Esophagus muscularis mucosa (tissue), 4 donors: ENCODE measurements at regions not wholly inside any gene's neighbourhood (a gene's known extent, or its start where the extent isn't known, plus 50 kb on each side); places are given as distances from the start of the nearest gene placed in this dataset.

ENCODE experiments used
- DNase-seq: peaks from one replicate; pipeline ENCODE4 v3.0.0-alpha.2; 2017; ENCODE audit errors: extremely low spot score
- H3K27ac ChIP-seq, 4 donors: fragments of 200-600 bp; sonication (generic); replicated peaks in 1 of 4; 1 replicate in 3 of 4; 2 replicates in 1 of 4; pipeline ENCODE4 v1.5.1; 2016 to 2019; ENCODE audit warnings: mild to moderate bottlenecking in 1 of 4
- H3K27me3 ChIP-seq, 4 donors: fragments of 200-600 bp; sonication (generic); one replicate each; pipeline versions ENCODE4 v1.5.1 to v1.6.0; 2016 to 2019
- H3K36me3 ChIP-seq, 4 donors: fragments of 200-600 bp; sonication (generic); one replicate each; pipeline ENCODE4 v1.5.1; 2016 to 2019
- H3K4me1 ChIP-seq, 4 donors: fragments of 200-600 bp; sonication (generic); one replicate each; pipeline ENCODE4 v1.5.1; 2016 to 2019
- H3K4me3 ChIP-seq, 4 donors: fragments of 200-600 bp; sonication (generic); 1 replicate in 2 of 4; 2 replicates in 2 of 4; pipeline ENCODE4 v1.5.1; 2016 to 2019; ENCODE audit warnings: mild to moderate bottlenecking in 4 of 4, moderate library complexity in 1 of 4
- H3K9me3 ChIP-seq, 4 donors: fragments of 200-600 bp; sonication (generic); 1 replicate in 3 of 4; 2 replicates in 1 of 4; pipeline ENCODE4 v1.5.1; 2016 to 2019
- CTCF ChIP-seq, 3 experiments: fragments of 200-600 bp in 2 of 3; fragments of 450-650 bp in 1 of 3; sonication (generic) in 2 of 3; IDR thresholded peaks; one replicate each; pipeline ENCODE4 v1.5.1; 2017 to 2019; ENCODE audit warnings: antibody characterized with exemption in 3 of 3, mild to moderate bottlenecking in 2 of 3, moderate library complexity in 1 of 3
- EP300 ChIP-seq: sonication (generic); formaldehyde crosslinking; IDR thresholded peaks from one replicate; pipeline ENCODE4 v1.6.1; 2017; ENCODE audit warnings: antibody characterized with exemption
- POLR2A ChIP-seq: fragments of 450-650 bp; IDR thresholded peaks from one replicate; pipeline ENCODE4 v1.6.1; 2017; ENCODE audit warnings: antibody characterized with exemption, moderate library complexity, mild to moderate bottlenecking, low read depth
- POLR2AphosphoS5 ChIP-seq, 2 donors: sonication (generic); formaldehyde crosslinking; IDR thresholded peaks; one replicate each; pipeline ENCODE4 v1.6.1; 2017; ENCODE audit warnings: antibody characterized with exemption in 2 of 2
- WGBS: methylation state at CpG from one replicate; pipeline ENCODE4 v1.1.5; 2018; 5-methylcytosine and 5-hydroxymethylcytosine counted together
- intact Hi-C: fragments of 100-400 bp; cut with DNase I; formaldehyde crosslinking; loops from one replicate; pipeline ENCODE4 v1.15.1; 2023

GRCh38 chr3:145620002-145620401 is 541.0 kb downstream of the PLOD2 start:
- intact Hi-C loops = no loop called here
- no peak overlapping the region for H3K4me3 ChIP-seq

GRCh38 chr3:145620486-145620885 is 540.5 kb downstream of the PLOD2 start:
- DNase-seq = no peak
- no peak overlapping the region for H3K27ac ChIP-seq
- intact Hi-C loops = no loop called here
- H3K4me1 ChIP-seq = no peaks in the 10 kb centered on the region
- H3K27me3 ChIP-seq = no peaks in the 10 kb centered on the region
- no peaks in the 10 kb centered on the region for H3K9me3 ChIP-seq
- H3K4me3 ChIP-seq = no peak overlapping the region
- H3K36me3 ChIP-seq = no peaks in the 10 kb centered on the region
- TF ChIP-seq POLR2A (no peak), POLR2AphosphoS5 (IDR thresholded peaks at IDR 0.05) (no peak), CTCF (IDR thresholded peaks at IDR 0.05) (no peak)

More at GRCh38 chr3:145620002-145620401, 541.0 kb downstream of the PLOD2 start:
- H3K4me1 ChIP-seq = no peaks in the 10 kb centered on the region
- 67% methylated on average over 3 of the region's 3 CpGs for WGBS
- H3K36me3 ChIP-seq = no peaks in the 10 kb centered on the region
- no peak overlapping the region for H3K27ac ChIP-seq
- no peaks in the 10 kb centered on the region for H3K9me3 ChIP-seq
- DNase-seq = no peak
- TF ChIP-seq CTCF (IDR thresholded peaks at IDR 0.05) (no peak), EP300 (no peak), POLR2A (no peak), POLR2AphosphoS5 (IDR thresholded peaks at IDR 0.05) (no peak)
- no peaks in the 10 kb centered on the region for H3K27me3 ChIP-seq

- Histone ChIP-seq H3K36me3 (no peaks in the 10 kb centered on the region), H3K27me3 (no peaks in the 10 kb centered on the region), H3K4me3 (no peak overlapping the region), H3K9me3 (no peaks in the 10 kb centered on the region), H3K4me1 (no peaks in the 10 kb centered on the region), H3K27ac (no peak overlapping the region)
- TF ChIP-seq POLR2A (no peak), POLR2AphosphoS5 (IDR thresholded peaks at IDR 0.05) (no peak), CTCF (IDR thresholded peaks at IDR 0.05) (no peak), EP300 (no peak)
- intact Hi-C loops = no loop called here
- DNase-seq = no peak
Measured at GRCh38 chr3:145623349-145623748, 537.6 kb downstream of the PLOD2 start.

GRCh38 chr3:145628211-145628610 is 532.8 kb downstream of the PLOD2 start:
- Histone ChIP-seq H3K9me3 (peaks cover 0 to 17% (median 7%) of the 10 kb centered on the region in 4 donors), H3K27ac (no peak overlapping the region), H3K4me3 (no peak overlapping the region), H3K4me1 (no peaks in the 10 kb centered on the region), H3K36me3 (no peaks in the 10 kb centered on the region), H3K27me3 (no peaks in the 10 kb centered on the region)
- TF ChIP-seq POLR2AphosphoS5 (IDR thresholded peaks at IDR 0.05) (no peak), POLR2A (no peak), EP300 (no peak), CTCF (IDR thresholded peaks at IDR 0.05) (no peak)
- intact Hi-C loops = no loop called here
- DNase-seq = no peak

- Histone ChIP-seq H3K36me3 (no peaks in the 10 kb centered on the region), H3K4me3 (no peak overlapping the region), H3K9me3 (peaks cover 0 to 1% (median 0%) of the 10 kb centered on the region in 4 donors), H3K27ac (no peak overlapping the region), H3K27me3 (no peaks in the 10 kb centered on the region), H3K4me1 (no peaks in the 10 kb centered on the region)
- WGBS = 76% methylated on average over 1 of the region's 1 CpG
- no peak for DNase-seq
- intact Hi-C loops = no loop called here
- TF ChIP-seq POLR2AphosphoS5 (IDR thresholded peaks at IDR 0.05) (no peak), POLR2A (no peak), CTCF (IDR thresholded peaks at IDR 0.05) (no peak), EP300 (no peak)
Measured at GRCh38 chr3:145637105-145637504, 523.9 kb downstream of the PLOD2 start.
